Amniotic epithelial cell (primary cell): ENCODE measurements at regions not wholly inside any gene's neighbourhood (a gene's known extent, or its start where the extent isn't known, plus 50 kb on each side); places are given as distances from the start of the nearest gene placed in this dataset.
"Not testable (repeated sequence)": the region's sequence is repeated elsewhere in the genome, so short reads cannot be mapped to it uniquely, and the experiment has no call there.

Experiments used
- DNase-seq: peaks from one replicate; pipeline ENCODE4 v3.0.0-alpha.2; 2010; ENCODE audit warnings: low read depth

DNA sequence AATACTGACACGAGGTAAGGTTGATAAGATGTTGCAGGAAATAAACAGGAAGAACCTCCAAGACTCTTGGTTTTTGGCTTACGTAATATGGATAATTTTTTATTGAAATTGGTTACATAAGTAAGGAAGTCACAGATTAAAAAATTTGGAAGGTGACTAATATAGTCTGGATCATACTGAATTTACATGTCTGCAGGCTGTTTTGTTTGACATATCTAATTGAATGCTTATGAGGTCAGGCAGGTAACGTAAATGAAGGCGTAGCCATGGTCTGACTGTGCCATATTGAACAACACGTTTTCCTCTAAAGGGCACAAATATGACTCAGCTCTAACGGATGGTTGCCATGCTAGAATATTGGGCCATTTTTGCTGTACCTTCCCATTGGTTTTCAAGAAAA, 648.1 kb upstream of the NOVA1 start:
- no peak for DNase-seq

DNA sequence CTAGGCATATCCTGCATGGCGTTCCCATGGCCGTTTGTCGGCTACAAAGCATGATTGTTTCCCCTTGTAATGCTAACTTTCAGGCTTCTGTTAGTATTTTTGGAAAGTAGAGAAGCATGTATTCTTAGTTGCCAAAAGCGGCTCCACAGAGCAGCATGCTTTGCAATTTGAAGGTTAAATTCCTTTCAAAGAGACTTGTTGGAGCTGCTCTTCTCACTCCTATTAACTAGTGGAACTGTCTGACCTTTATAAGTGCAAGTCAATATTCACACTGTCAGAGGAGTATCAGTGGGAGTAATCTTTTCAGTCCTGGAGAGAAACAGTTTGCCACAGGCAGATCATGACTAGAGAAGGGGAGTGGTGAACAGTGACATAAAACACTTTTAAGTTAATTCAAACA, 656.1 kb upstream of the NOVA1 start:
- DNase-seq: no peak

GRCh38 chr14:27256805-27257204, 659.0 kb upstream of the NOVA1 start:
- DNase-seq: no peak

- no peak for DNase-seq
These were observed 670.0 kb upstream of the NOVA1 start for GRCh38 chr14:27267876-27268275.

GRCh38 chr14:27270716-27271115, 672.9 kb upstream of the NOVA1 start:
- DNase-seq: no peak

DNA sequence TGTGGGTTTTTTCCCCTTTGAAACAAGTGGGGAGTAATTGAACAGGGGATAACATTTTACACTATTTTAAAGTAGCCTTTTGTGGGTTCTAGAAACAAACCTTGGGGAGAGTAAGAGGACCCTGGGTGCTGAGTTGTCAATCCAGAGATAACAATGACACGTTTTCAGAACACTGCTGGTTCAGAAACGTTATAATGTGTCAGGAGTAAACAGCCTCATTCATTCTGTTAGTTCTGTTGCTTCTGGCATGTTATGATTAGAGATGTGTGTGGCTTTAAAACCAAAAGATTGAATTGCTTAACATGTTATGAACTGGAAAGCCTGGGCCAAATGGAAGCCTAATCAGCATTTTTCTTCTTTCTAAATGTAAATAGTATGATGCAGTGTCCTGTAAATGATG, 680.5 kb upstream of the NOVA1 start:
- no peak for DNase-seq

- no peak for DNase-seq
These were observed 707.7 kb upstream of the NOVA1 start for GRCh38 chr14:27305441-27305945.

DNA sequence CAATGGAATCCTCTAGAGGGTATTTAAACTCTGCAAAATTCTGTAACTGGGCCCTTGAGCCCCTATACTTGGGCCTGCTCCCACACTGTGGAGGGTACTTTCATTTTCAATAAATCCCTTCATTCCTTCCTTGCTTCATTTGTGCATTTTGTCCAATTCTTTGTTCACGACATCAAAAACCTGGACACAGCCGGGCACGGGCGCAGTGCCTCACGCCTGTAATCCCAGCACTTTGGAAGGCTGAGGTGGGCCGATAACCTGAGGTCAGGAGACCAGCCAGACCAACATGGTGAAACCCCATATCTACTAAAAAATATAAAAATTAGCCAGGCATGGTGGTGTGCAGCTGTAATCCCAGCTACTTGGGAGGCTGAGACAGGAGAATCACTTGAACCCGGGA, 714.9 kb upstream of the NOVA1 start:
- DNase-seq: not testable (repeated sequence)

DNA sequence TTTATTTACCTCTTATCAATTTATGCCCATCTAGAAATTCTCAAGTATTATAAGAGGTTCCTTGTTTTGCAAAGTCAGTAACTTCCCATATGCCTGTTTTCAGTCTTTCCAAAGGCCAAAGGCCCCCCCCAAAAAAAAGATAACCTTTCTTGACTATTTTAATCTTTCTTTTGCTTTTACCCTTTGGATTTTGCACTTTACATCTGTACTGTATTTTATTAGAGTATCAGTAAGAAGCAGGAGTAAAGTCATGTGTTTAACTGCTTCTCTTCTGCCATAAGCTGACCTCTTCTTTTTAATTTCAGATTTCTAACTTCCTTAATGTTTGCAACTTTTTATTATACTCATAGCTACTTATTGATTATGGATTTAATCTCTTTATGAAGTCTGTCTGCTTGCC, 716.4 kb upstream of the NOVA1 start:
- no peak for DNase-seq

GRCh38 chr14:27315477-27315876, 717.6 kb upstream of the NOVA1 start:
- no peak for DNase-seq

GRCh38 chr14:27315947-27316346, 718.1 kb upstream of the NOVA1 start:
- no peak for DNase-seq

DNA sequence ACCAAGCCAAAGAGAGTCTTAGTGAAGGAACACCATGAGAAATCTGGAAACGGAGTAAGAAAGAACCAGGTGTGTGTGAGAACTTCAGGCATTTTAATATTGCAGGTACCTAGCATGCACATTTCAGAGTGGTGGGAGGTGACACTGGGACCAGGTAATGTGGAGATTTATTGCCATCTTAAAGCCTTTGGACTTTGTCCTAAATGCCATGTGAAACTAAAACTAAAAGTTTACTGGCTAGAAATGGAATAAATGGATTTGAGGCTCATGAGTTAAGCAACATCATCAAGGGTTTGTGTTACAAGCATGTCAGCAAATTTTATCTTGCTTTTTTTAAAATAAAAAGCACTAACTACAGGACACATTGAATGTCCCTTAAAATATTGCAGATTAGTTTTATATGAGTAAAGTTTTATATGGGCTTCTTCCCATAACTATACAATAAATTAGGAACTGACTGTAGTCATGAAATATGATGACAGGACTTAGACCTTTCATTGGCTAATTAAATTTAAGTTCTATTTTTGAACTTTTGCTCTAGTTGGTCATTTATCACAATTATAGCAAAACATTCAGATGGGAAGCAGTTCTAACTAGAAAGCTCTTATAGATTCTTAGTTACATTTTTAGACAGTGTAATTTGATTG, 721.1 kb upstream of the NOVA1 start:
- DNase-seq: no peak

- DNase-seq: no peak
These were observed 722.4 kb upstream of the NOVA1 start for GRCh38 chr14:27320261-27320660.

DNA sequence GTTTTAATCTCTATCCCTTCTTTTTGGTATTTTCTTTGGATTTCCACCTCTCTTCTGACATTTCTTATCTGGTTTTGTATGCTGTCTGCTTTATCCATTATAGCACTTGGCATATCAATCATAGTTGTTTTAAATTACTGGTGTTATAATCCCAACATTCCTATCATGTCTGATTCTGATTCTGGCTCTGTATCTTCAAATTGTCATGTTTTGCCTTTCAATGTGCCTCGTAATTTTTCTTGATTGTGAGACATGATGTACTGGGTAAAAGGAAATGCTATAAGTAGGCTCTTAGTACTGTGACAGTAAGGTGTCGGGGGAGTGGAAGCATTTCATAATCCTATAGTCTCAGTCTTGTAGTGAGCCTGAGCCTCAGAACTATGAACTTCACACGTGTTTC, 729.3 kb upstream of the NOVA1 start:
- no peak for DNase-seq

DNA sequence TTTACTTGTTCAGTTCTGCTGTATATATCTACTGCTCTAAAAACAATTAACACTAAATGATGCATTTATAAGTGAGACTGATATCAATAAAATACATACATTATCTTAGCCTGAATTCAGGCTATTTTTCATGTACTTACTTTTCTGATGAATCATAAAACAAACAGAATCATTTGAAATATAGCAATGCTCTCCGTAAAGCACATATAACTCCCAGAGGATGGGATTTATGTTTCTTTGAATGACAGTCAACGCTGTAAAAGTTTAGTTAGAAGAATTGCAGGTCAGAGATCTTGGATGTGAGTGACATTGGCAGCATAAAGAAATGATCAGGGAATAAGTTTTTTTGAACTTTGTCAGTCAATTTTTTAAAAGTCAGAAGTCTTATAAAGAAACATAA, 740.2 kb upstream of the NOVA1 start:
- no peak for DNase-seq

DNA sequence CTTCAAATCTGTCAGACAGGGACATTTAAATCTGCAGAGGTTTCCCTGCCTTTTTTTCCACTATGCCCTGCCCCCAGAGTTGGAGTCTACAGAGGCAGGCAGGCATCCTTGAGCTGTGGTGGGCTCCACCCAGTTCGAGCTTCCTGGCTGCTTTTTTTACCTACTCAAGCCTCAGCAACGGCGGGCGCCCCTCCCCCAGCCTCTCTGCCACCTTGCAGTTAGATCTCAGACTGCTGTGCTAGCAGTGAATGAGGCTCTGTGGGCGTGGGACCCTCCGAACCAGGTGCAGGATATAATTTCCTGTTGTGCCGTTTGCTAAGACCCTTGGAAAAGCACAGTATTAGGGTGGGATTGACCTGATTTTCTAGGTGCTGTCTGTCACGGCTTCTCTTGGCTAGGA, 765.2 kb upstream of the NOVA1 start:
- DNase-seq: not testable (repeated sequence)

- DNase-seq: no peak
These were observed 768.8 kb upstream of the NOVA1 start for GRCh38 chr14:27366596-27366995.

DNA sequence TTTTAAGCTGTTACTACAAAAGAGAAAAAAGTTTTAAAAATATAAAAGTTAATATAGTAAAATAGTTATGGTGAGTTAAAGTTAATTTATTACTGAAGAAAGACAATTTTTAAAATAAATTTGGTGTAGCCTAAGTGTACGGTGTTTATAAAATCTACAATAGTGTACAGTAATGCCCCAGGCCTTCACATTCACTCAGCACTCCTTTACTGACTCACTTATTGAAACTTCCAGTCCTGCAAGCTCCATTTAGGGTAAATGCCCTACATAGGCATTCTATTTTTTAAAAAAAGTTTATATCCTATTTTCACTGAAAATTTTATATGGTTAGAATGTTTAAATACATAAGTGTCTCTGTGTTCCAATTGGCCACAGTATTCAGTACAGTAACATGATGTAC, 769.5 kb upstream of the NOVA1 start:
- no peak for DNase-seq

DNA sequence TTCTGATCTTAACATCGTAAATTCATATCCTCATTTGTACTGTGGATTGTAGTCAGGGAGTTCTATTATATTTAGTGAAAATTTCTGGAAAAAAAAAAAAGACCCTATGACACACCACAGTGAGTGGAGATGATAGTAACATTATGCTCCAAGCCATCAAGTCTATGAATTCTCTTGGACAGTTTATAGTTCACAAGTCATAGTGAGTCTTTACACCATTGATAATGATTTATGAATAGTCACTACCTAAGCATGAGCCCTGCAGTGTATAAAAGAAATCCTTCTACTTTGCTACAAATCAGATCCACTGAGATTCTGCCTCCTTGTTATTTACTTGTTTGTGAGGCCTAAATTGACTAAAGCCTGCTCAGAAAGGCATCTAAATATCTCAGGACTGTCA, 772.2 kb upstream of the NOVA1 start:
- DNase-seq: no peak

DNA sequence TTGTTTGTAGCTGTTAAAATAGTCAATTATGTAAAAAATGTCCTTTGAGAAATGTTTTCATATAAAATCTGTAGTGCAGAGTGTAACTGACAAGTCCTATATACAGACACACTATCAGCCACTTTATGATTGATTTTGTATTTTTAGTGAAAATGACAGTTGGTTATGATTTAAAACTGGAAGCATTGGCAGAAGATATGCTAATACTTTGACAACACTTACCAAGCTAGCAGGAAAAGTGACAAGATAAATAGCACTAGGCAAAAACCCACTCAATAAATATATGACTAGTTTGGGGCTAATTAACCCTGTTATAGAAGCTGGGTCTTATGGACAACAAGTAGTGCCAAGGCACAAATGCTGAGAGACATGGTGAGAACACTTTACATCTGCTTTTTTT, 772.9 kb upstream of the NOVA1 start:
- no peak for DNase-seq

- no peak for DNase-seq
These were observed 773.4 kb upstream of the NOVA1 start for GRCh38 chr14:27371209-27371608.

DNA sequence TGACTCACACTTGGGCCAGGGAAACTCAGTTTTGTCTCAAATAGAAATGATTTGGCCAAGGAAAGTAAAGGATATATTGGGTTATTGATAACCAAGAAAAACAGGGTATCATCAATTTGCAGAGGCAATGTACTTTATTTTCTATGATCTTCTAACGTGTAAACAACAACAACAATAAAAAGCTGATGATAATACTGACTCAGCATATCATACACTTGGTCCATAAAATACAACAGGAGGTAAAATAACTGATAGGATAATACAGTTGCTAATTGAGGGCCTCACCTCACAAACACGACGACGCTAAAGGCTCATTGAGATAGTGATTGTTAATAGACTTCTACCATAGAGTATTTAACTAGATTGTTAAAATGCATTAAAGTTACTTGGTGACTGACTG, 774.0 kb upstream of the NOVA1 start:
- DNase-seq: no peak

DNA sequence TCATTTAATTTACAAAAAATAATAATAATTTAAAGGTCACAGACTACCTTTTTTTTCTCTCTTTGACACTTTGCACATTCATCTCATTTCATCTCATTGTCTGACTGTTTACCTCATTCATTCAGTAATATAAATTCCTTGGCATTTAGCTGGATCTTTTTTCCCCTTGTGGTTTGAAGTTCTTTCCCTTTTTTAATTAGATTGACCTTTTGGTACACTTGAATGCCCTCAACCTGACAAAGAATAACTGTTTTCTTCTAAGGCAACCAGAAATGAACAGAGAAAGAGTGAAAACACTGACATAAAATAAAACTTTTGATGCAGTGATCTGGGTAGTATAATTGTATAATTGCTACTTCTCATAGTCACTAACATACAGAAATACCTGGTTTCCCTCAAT, 774.9 kb upstream of the NOVA1 start:
- DNase-seq: no peak

- no peak for DNase-seq
These were observed 786.3 kb upstream of the NOVA1 start for GRCh38 chr14:27384124-27384523.

DNA sequence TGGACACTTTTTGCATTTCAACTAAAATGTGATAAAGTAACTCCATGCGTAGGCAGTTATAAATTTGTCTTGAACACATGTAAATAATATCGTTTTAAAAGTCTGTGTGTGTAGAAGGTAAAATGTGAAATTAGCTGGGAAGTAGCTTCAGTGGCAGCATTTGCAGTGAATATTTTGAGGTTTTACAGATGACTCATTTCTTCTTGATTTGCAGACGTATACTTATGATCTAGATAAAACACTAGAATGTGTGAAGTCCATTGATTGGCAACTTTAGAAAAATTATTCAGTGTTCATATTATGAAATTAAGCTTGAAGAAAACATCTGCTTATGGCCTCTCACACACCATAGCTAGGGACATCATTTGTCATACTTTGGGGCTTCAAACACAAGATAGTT, 788.6 kb upstream of the NOVA1 start:
- DNase-seq: no peak
